H1 (cell line): ENCODE measurements at regions not wholly inside any gene's neighbourhood (a gene's known extent, or its start where the extent isn't known, plus 50 kb on each side); places are given as distances from the start of the nearest gene placed in this dataset.

Experiments used
- CTCF ChIA-PET: fragments of 300-600 bp; sonication (Branson Sonifier 250); formaldehyde crosslinking; loops from one replicate; lab custom pipeline; 2021; ENCODE audit not compliant: partially characterized antibody; lab: Charles Lee
- POLR2A ChIA-PET: fragments of 300-600 bp; sonication (Branson Sonifier 250); formaldehyde crosslinking; loops from one replicate; lab custom pipeline; 2021; ENCODE audit warnings: inconsistent platforms; ENCODE audit not compliant: partially characterized antibody; lab: Charles Lee
- DNase-seq, 2 experiments: peaks; one replicate each; pipeline versions ENCODE4 v3.0.0 to v3.0.0-alpha.2; 2010 to 2022; ENCODE audit warnings: low spot score in 2 of 2, low read depth in 1 of 2, mixed read lengths in 1 of 2
- FAIRE-seq: peaks from 2 replicates; lab custom pipeline; 2011; peaks lifted over from hg19 to GRCh38; lab: Jason Lieb, UNC
- H2AFZ ChIP-seq: 2 replicates; pipeline ENCODE4 v1.8.1; 2012; ENCODE audit warnings: low read length, inconsistent platforms
- H2AK5ac ChIP-seq: 2 replicates; pipeline ENCODE4 v1.6.1; 2013; ENCODE audit warnings: low read depth, low read length
- H2BK120ac ChIP-seq: replicated peaks from 2 replicates; pipeline ENCODE3; 2013; ENCODE audit warnings: low read depth, low read length, inconsistent platforms
- H2BK12ac ChIP-seq: 2 replicates; pipeline ENCODE4 v1.6.1; 2013; ENCODE audit warnings: low read depth, low read length
- H2BK15ac ChIP-seq: 2 replicates; pipeline ENCODE4 v1.6.1; 2013; ENCODE audit warnings: low read length
- H2BK20ac ChIP-seq: 2 replicates; pipeline ENCODE4 v1.6.1; 2013; ENCODE audit warnings: low read length
- H2BK5ac ChIP-seq: 2 replicates; pipeline ENCODE4 v1.6.1; 2013; ENCODE audit warnings: low read depth, low read length
- H3K14ac ChIP-seq: 2 replicates; pipeline ENCODE4 v1.6.1; 2013; ENCODE audit warnings: inconsistent platforms; ENCODE audit not compliant: insufficient read length
- H3K18ac ChIP-seq: 2 replicates; pipeline ENCODE4 v1.6.1; 2013; ENCODE audit warnings: low read length; ENCODE audit errors: extremely low read depth
- H3K23ac ChIP-seq: 2 replicates; pipeline ENCODE4 v1.6.1; 2013; ENCODE audit warnings: inconsistent platforms; ENCODE audit not compliant: insufficient read length
- H3K23me2 ChIP-seq: 2 replicates; pipeline ENCODE4 v1.6.1; 2013; ENCODE audit warnings: low read depth, low read length
- H3K27ac ChIP-seq: 2 replicates; pipeline ENCODE4 v1.6.1; 2011; ENCODE audit warnings: low read depth, low read length, inconsistent platforms
- H3K27me3 ChIP-seq, 4 experiments: replicated peaks in 1 of 4; 1 replicate in 1 of 4; 2 replicates in 3 of 4; pipeline versions ENCODE4 v1.6.1 to v1.8.1; 2011 to 2013; ENCODE audit warnings: low read length in 3 of 4, mild to moderate bottlenecking in 3 of 4, inconsistent platforms in 2 of 4, mixed read lengths in 2 of 4, moderate library complexity in 1 of 4; ENCODE audit not compliant: control insufficient read depth in 3 of 4, insufficient read depth in 3 of 4; ENCODE audit errors: extremely low read depth in 1 of 4
- H3K36me3 ChIP-seq, 4 experiments: 2 replicates each; pipeline versions ENCODE4 v1.6.1 to v1.8.1; 2011 to 2013; ENCODE audit warnings: mild to moderate bottlenecking in 4 of 4, low read length in 3 of 4, moderate library complexity in 2 of 4, control low read depth in 1 of 4, inconsistent platforms in 1 of 4; ENCODE audit not compliant: insufficient read depth in 4 of 4, control insufficient read depth in 2 of 4
- H3K4ac ChIP-seq: replicated peaks from 2 replicates; pipeline ENCODE3; 2013; ENCODE audit warnings: low read length, low read depth, mixed read lengths, inconsistent platforms; ENCODE audit not compliant: insufficient read length
- H3K4me1 ChIP-seq, 4 experiments: replicated peaks in 1 of 4; 1 replicate in 1 of 4; 2 replicates in 3 of 4; pipeline versions ENCODE4 v1.6.1 to v1.8.1; 2011 to 2013; ENCODE audit warnings: low read length in 3 of 4, inconsistent platforms in 2 of 4, mixed read lengths in 1 of 4; ENCODE audit not compliant: insufficient read depth in 4 of 4, control insufficient read depth in 3 of 4
- H3K4me2 ChIP-seq, 2 experiments: 2 replicates each; pipeline versions ENCODE4 v1.6.1 to v1.8.1; 2011 to 2013; ENCODE audit warnings: low read depth in 2 of 2, low read length in 2 of 2, control low read depth in 1 of 2, inconsistent platforms in 1 of 2, mild to moderate bottlenecking in 1 of 2; ENCODE audit not compliant: insufficient read depth in 1 of 2
- H3K4me3 ChIP-seq, 4 experiments: fragments of 200-600, 300-600 bp in 1 of 4; sonication (generic), shearing (Covaris generic), sonication (Bioruptor Twin) in 1 of 4; 2 replicates each; pipeline versions ENCODE4 v1.5.1 to v1.8.1; 2011 to 2016; ENCODE audit warnings: low read length in 4 of 4, low read depth in 3 of 4, control low read depth in 2 of 4, inconsistent platforms in 2 of 4, mild to moderate bottlenecking in 2 of 4, mixed read lengths in 1 of 4, moderate library complexity in 1 of 4; ENCODE audit not compliant: insufficient read depth in 2 of 4; ENCODE audit errors: extremely low read depth in 1 of 4
- H3K56ac ChIP-seq: replicated peaks from 2 replicates; pipeline ENCODE3; 2013; ENCODE audit warnings: low read depth, mild to moderate bottlenecking, mixed read lengths, low read length, inconsistent platforms; ENCODE audit not compliant: insufficient read length
- H3K79me1 ChIP-seq: 2 replicates; pipeline ENCODE4 v1.6.1; 2013; ENCODE audit warnings: low read depth, low read length, control low read depth
- H3K79me2 ChIP-seq, 2 experiments: 2 replicates each; pipeline versions ENCODE4 v1.6.1 to v1.8.1; 2012 to 2013; ENCODE audit warnings: low read length in 2 of 2, mild to moderate bottlenecking in 2 of 2, inconsistent platforms in 1 of 2; ENCODE audit not compliant: insufficient read depth in 2 of 2, control insufficient read depth in 1 of 2
- H3K9ac ChIP-seq, 4 experiments: replicated peaks in 1 of 4; 1 replicate in 1 of 4; 2 replicates in 3 of 4; pipeline versions ENCODE4 v1.6.1 to v1.8.1; 2011 to 2013; ENCODE audit warnings: low read depth in 3 of 4, low read length in 3 of 4, control low read depth in 2 of 4, mild to moderate bottlenecking in 2 of 4, moderate library complexity in 2 of 4, inconsistent platforms in 1 of 4; ENCODE audit errors: extremely low read depth in 1 of 4
- H3K9me3 ChIP-seq, 2 experiments: 2 replicates each; pipeline versions ENCODE4 v1.6.1 to v1.8.1; 2012 to 2013; ENCODE audit warnings: mild to moderate bottlenecking in 2 of 2, moderate library complexity in 2 of 2, control low read depth in 1 of 2, inconsistent platforms in 1 of 2, low read depth in 1 of 2, low read length in 1 of 2, mixed read lengths in 1 of 2; ENCODE audit not compliant: insufficient read depth in 2 of 2
- H4K20me1 ChIP-seq, 2 experiments: replicated peaks in 1 of 2; 2 replicates each; pipeline versions ENCODE3 to v1.8.1; 2011 to 2013; ENCODE audit warnings: inconsistent platforms in 2 of 2, low read length in 2 of 2, mild to moderate bottlenecking in 1 of 2; ENCODE audit not compliant: insufficient read depth in 2 of 2, control insufficient read depth in 1 of 2
- H4K5ac ChIP-seq: 2 replicates; pipeline ENCODE4 v1.6.1; 2013; ENCODE audit warnings: low read length, low read depth, mixed read lengths, inconsistent platforms; ENCODE audit not compliant: insufficient read length
- H4K8ac ChIP-seq: 2 replicates; pipeline ENCODE4 v1.8.0; 2013; ENCODE audit warnings: mild to moderate bottlenecking, moderate library complexity, low read length, inconsistent platforms; ENCODE audit not compliant: insufficient read depth; ENCODE audit errors: extremely low read depth
- H4K91ac ChIP-seq: replicated peaks from 2 replicates; pipeline ENCODE3; 2013; ENCODE audit warnings: low read length, mixed read lengths, inconsistent platforms; ENCODE audit not compliant: insufficient read length
- EZH2 ChIP-seq: fragments of 200-600 bp; sonication (generic); IDR thresholded peaks from 2 replicates; pipeline ENCODE4 v1.7.1; 2012; ENCODE audit warnings: low read depth, mild to moderate bottlenecking, moderate library complexity, low read length, inconsistent platforms; ENCODE audit not compliant: severe bottlenecking
- NRF1 ChIP-seq: IDR thresholded peaks from 2 replicates; pipeline ENCODE4 v1.6.1; 2011; ENCODE audit warnings: mild to moderate bottlenecking, low read depth, low read length, improper control_type of control experiment
- WGBS, 2 experiments: shearing (Covaris generic) in 1 of 2; methylation state at CpG; one replicate each; pipeline versions ENCODE4 v1.1.6 to v1.1.7; 2013 to 2015; ENCODE audit warnings: low lambda C conversion rate in 2 of 2, mixed read lengths in 2 of 2, inconsistent platforms in 1 of 2, low coverage in 1 of 2, missing lambda C conversion rate in 1 of 2; ENCODE audit not compliant: insufficient replicate concordance in 2 of 2, insufficient coverage in 1 of 2, insufficient read length in 1 of 2; ENCODE audit errors: extremely low coverage in 1 of 2, missing lambda C conversion rate in 1 of 2; 5-methylcytosine and 5-hydroxymethylcytosine counted together

DNA sequence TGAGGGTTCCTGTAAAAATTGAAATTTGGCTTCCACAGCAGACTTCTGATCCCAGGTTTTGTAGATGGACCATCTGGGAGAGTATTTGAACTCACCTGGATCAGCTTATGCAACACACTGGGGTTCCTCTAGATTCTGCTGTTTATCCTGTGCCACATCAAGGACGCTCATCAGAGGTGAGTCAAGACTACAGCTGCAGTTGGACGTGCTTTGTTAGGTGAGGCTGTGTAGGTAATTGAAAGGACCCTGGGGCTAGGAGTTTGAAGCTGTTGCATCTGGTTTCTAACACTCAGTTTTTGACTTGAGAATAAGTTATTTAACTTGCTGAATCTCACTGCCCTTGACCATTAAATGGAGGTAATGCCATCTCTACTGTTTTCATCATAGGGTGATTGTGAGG, 394.2 kb downstream of the EDEM1 start:
- Histone ChIP-seq H2AFZ (peak overlapping the region; percentile 33; the same call in 1 of the 2 replicates), H3K36me3 (no peaks in the 10 kb centered on the region), H2BK20ac (no peak overlapping the region), H2BK12ac (no peak overlapping the region)
- TF ChIP-seq EZH2 (no peak), NRF1 (no peak)
- TF ChIP-seq, all 59 proteins: peak for 0
- Histone ChIP-seq H3K14ac (no peak overlapping the region), H3K79me1 (no peaks in the 10 kb centered on the region), H3K56ac (no peak overlapping the region), H2BK120ac (no peak overlapping the region), H4K8ac (no peak overlapping the region), H3K4ac (no peak overlapping the region), H2BK5ac (no peak overlapping the region), H3K4me3 (no peak overlapping the region), H3K9ac (no peak overlapping the region), H3K4me2 (no peak overlapping the region), H3K79me2 (no peaks in the 10 kb centered on the region), H3K23ac (no peak overlapping the region), H3K27ac (no peak overlapping the region), H3K18ac (no peak overlapping the region), H2BK15ac (no peak overlapping the region), H2AK5ac (no peak overlapping the region), H3K23me2 (no peaks in the 10 kb centered on the region; the same call in 1 of the 2 replicates), H4K91ac (no peak overlapping the region), H3K27me3 (no peaks in the 10 kb centered on the region), H4K20me1 (no peaks in the 10 kb centered on the region), H4K5ac (no peak overlapping the region), H3K4me1 (peaks cover 0 to 5% (median 0%) of the 10 kb centered on the region in 4 experiments; a peak in 1 of 7 replicates), H3K9me3 (no peaks in the 10 kb centered on the region)
- 96% methylated on average over 2 of the region's 2 CpGs; no CpG with 5 or more reads in 1 of the 2 experiments for WGBS, 2 experiments
- ChIA-PET POLR2A (no interaction called here), CTCF (no interaction called here)
- FAIRE-seq (no peak), DNase-seq (no peak)
